HuH-7.5 (cell line): ENCODE measurements at regions not wholly inside any gene's neighbourhood (a gene's known extent, or its start where the extent isn't known, plus 50 kb on each side); places are given as distances from the start of the nearest gene placed in this dataset.

Experiments used
- DNase-seq: peaks from one replicate; pipeline ENCODE4 v3.0.0; 2011; ENCODE audit warnings: low spot score

DNA sequence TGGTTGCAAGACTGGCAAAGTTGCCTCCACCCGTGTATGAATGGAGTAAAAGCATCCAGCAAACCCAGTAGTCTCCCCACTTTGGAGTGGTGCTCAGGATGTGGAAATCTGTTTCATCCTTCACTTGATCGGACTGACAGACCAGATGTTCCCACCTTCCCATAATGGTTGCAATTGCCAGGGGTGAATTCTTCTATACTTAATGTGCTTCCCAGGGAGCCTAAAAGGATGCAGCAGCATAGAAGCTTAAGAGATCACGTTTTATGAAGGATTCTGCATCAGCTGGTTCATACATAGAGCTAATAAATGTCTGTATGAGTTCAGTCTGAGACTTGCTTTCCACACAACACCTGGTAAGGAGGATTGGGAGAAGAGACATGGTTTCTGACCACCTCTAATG, 198.8 kb upstream of the S1PR3 start:
- DNase-seq, result no peak

GRCh38 chr9:88794100-88794499, 197.2 kb upstream of the S1PR3 start:
- no peak for DNase-seq

GRCh38 chr9:88796947-88797346, 194.3 kb upstream of the S1PR3 start:
- no peak for DNase-seq

- DNase-seq, result no peak
These were observed 192.8 kb upstream of the S1PR3 start for GRCh38 chr9:88798476-88798875.

- no peak for DNase-seq
These were observed 191.5 kb upstream of the S1PR3 start for GRCh38 chr9:88799541-88800328.

- DNase-seq, result no peak
These were observed 191.0 kb upstream of the S1PR3 start for GRCh38 chr9:88800329-88800682.

DNA sequence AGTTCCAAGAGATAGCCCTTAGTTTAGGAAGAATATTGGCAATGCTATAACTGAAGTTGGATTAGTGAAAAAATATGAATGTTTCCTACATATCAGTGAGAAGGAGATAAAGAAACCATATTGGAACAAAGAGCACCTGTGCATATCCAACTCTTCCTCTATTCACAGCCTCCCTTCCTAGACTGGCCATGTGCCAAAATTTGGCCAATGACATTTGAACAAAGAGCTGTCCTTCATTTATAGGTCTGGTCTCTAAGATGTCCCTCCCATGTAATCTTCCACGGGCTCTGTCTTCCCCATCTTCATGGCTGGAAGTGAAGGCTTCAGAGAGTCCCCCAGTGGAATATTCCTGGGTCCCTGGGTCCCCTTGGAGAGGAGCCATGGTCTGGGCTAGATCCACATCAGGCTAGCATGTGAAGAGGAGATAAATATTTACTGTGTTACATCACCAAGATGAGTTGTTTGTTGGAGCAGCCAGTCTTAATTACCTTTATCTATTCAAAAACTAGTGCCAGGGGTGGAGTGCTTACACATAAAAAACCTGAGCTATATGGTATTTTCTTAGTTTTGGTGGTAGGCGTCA, 190.0 kb upstream of the S1PR3 start:
- DNase-seq, result no peak

GRCh38 chr9:88802533-88802932, 188.7 kb upstream of the S1PR3 start:
- DNase-seq, result no peak

- DNase-seq, result no peak
These were observed 187.6 kb upstream of the S1PR3 start for GRCh38 chr9:88803546-88804253.

GRCh38 chr9:88804254-88804596, 187.0 kb upstream of the S1PR3 start:
- DNase-seq, result no peak

GRCh38 chr9:88805217-88805943, 185.9 kb upstream of the S1PR3 start:
- DNase-seq, result no peak

DNA sequence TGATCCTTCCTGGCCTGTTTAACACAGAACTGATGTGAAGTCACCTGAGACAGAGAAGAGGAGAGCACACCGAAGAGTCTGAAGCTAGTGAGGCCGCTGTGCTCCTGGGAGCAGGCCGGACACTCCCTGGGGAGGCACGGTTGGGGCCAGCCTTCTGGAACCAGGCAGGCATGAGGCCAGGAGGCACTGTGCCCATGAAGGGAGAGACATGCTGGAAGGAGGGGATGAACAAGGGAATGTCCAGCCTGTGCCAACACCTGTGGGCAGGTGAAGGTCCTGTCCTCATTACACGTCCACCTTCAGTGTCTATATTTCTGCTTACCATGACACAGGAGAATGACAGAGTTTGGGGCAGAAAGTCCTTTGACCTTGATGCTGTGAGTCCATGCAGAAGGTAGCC, 183.8 kb upstream of the S1PR3 start:
- no peak for DNase-seq

GRCh38 chr9:88808019-88808656, 183.1 kb upstream of the S1PR3 start:
- DNase-seq, result no peak

DNA sequence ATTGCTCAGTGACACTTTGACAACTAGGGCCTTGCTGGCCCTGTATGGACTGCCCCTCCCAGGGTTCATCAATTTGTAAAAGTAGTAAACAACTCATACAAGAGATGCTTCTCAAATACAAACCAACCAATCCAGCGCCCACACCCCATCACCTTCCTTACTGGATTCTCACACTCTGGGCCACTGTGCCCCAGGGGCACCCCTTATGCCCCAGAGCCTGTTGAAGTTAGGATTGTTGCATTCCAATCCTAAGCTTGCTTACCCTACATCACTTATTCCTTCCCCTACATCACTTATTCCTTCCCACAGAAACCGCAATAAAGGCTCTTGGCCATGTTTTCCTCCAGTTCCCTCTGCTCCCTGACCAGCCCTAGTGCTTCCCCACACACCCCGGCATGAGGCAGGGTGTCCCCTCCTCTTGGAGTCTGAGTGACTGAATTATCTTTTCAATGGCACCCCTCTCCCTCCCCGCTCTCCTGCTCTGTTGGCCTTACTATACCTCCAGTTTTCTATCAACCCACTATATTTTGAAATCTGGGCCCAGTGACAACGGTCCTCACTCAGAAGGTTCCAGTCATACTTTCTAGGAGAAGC, 182.4 kb upstream of the S1PR3 start:
- DNase-seq, result no peak

- no peak for DNase-seq
These were observed 181.7 kb upstream of the S1PR3 start for GRCh38 chr9:88809355-88810161.

GRCh38 chr9:88810826-88811225, 180.4 kb upstream of the S1PR3 start:
- no peak for DNase-seq

DNA sequence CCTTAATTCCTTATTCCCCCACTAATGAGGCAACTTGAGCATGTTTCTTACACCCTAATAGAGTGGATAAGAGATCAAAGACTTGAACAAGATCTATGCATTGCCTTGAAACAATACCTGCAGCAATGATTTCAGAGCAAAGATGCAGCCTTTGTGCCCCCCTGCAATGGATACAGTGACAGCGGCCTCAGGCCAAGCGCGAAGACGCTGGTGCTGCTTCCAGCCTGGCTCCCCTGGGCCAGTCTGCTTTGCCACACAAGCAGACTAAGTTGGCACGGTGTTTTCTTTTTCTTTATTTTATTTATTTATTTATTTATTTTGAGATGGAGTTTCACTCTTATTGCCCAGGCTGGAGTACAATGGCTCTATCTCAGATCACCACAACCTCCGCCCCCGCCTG, 179.8 kb upstream of the S1PR3 start:
- DNase-seq, result no peak

- no peak for DNase-seq
These were observed 178.2 kb upstream of the S1PR3 start for GRCh38 chr9:88812938-88813637.

DNA sequence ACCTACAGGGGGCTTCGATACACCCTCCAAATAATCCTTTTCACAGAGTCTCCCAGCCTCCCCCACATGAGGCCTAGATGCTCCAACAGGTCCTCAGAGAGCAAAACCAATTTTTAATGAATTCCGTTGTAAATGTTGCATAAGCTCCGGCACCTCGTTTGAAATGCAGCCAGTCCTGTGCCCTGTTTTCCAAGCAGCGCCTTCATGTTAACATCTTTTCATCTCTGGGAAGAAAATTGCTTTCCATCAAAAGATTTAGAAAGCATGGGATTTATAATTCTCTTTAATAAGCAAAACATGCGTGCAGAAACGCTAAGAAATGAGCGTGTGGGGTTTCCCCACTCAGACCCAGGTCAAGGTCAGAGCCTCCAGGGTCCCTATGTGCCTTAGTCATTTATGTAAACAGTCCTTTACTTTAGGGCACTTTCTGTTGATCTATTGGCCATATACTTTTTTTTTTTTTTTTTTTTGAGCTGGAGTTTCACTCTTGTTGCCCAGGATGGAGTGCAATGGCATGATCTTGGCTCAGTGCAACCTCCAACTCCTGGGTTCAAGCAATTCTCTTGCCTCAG, 177.5 kb upstream of the S1PR3 start:
- no peak for DNase-seq

GRCh38 chr9:88814577-88814976, 176.7 kb upstream of the S1PR3 start:
- DNase-seq, result no peak
